8988T (cell line): ENCODE measurements at regions not wholly inside any gene's neighbourhood (a gene's known extent, or its start where the extent isn't known, plus 50 kb on each side); places are given as distances from the start of the nearest gene placed in this dataset.
"Not testable (repeated sequence)": the region's sequence is repeated elsewhere in the genome, so short reads cannot be mapped to it uniquely, and the experiment has no call there.

Source experiments
- DNase-seq: peaks from one replicate; pipeline ENCODE4 v3.0.0; 2011

DNA sequence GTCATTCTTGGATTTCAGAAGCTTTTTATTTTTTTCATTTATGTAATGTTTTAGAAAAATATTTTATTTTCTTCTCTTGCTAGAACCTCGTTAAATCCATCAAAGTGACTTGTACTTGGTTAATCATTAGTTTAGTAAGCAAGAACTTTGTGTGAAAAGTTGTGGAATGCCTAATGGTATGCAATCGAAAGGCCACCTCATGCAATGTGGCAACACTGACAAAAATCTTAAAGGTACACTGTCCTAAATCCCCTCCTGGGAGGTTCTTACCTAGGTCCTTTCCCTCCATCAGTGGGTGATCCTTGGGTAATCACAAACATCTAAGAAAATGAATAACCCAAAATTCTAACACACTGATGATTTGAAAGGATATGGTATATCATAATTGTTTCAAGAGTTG is 304.2 kb downstream of the DNAH5 start:
- DNase-seq, result no peak

DNA sequence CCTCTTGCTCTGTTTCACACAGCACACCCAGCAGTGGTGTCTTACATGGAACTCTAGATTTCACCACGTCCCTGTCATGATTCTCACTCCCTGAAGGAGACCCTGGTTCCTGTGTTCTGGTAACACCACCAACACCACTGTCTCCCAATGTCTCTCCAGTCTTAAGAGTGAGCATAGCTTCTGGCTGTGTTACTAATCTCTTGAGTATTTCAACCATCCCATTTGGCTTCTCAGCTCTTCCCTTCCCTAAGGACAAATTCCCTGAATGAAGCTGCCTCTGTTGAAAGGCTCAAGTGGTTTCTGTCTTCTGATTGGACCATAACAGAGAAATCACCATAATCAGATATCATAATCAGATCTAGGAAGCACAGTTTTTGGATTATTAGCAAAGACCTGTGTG is 311.8 kb downstream of the DNAH5 start:
- DNase-seq, result no peak

DNA sequence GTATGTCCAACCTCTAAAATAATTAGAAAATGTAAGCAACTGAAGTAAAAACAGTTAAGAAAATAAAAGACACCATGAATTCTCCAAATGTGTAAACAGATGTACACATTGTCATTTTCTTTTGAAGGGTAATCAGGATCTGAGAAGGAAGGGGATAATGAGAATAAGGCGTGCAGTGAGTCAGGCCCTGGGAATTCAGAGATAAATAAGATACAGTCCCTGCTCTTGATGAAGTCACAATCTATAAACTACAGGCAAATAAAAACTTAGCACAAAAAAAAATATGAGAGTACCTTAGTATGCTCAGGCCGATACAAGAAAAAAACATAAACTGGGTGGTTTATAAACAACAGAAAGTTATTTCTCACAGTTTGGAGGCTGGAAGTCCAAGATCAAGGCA is 315.3 kb downstream of the DNAH5 start:
- no peak for DNase-seq

DNA sequence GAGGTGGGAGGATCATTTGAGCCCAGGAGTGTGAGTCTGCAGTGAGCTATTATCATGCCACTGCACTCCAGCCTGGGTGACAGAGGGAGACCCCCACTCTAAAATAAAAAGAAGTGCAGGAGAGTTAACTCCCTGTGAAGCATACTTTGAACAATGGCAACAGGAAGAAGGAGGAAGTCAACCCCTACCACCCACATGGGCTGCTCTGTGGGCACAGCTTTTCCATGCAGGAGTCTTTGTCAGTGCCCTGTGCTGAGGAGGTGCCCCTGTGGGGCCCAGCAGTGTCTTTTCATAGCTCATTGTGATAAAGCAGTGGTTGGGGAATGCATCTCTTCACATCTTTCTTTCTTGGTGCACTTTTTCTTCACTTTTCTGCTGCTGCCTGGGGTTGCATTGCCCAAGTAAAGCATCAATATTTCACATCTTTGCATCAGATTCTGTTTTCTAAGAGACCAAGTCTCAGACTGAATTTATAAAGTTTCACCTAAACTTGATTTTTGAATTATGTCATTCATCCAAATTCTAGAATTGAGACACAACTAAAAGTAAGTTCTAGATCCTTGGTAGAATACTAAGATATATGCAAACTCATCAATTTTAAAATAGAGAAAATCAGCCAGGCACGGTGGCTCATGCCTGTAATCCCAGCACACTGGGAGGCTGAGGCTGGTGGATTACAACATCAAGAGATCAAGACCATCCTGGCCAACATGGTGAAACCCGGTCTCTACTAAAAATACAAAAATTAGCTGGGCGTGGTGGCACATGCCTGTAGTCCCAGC is 316.6 kb downstream of the DNAH5 start:
- no peak for DNase-seq

DNA sequence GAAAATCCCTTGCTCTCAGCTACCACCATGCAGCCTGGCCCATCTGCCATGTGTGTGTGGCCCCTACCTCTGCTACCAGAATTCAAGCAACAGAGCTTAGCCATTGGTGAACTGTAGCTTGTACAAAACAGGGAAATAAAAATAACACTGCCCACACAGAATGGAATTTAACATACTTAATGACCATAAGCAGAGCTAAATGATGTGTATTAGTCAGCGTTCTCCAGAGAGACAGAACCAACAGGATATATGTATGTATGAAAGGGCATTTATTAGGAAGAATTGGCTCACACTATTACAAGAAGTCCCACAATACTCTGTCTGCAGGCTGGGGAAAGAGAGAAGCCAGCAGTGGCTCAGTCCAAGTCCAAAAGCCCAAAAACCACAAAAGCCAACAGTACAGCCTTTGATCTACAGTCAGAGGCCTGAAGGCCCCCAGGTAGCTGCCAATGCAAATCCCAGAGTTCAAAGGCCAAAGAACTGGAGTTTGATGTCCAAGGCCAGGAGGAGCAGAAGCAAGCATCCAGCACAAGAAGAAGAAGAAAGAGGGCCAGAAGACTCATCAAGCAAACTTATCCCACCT is 318.8 kb downstream of the DNAH5 start:
- DNase-seq, result no peak

DNA sequence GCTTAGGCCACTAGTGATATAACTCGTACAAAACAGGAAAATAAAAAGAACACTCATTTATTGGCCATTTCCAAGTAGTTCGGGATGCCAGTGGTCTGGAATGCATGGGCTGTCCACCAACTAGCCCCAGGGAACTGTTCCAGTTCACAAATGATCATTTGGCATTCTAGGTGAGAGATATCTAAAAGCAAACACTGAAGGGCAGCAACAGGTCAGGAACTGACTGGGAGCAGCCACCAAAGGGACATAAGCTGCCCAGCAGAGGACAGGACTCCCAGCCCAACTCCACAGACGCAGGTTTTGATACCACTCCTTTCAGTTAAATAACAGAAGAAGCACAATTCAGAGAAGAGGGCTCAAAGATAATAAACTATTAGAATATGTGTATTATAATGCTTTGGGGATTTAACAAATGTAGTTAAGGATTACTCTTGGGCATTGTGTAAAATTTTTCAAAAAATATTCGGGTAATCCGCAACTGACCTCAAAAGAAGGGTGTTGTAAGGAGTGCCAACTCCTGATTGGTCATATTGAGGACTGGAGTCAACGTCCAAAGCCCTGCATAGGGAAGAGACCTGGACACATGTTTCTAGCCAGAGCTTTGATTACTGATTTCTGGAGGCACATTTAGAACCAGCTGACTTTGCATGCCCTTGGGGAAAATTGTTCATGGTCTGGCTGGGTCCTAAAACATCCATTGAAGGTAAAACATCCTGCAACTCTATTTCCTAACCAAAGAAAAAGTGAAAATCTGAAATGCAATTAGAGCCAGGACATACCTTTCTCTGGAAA is 320.0 kb downstream of the DNAH5 start:
- DNase-seq, result no peak

DNA sequence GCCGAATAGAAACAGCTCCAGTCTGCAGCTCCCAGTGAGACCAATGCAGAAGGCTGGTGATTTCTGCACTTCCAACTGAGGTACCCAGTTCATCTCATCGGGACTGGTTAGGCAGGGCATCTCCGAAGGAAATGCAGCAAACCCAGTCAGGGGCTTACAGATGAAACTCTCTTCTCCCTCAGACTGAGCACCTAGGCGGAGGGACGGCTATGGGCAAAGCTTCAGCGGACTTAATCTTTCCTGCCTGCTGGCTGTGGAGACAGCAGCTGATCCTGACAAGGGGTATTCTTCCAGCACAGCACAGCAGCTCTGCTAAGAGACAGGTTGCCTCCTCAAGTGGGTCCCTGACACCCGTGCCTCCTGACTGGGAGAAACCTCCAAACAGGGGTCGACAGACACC is 330.9 kb downstream of the DNAH5 start:
- DNase-seq, result no peak

DNA sequence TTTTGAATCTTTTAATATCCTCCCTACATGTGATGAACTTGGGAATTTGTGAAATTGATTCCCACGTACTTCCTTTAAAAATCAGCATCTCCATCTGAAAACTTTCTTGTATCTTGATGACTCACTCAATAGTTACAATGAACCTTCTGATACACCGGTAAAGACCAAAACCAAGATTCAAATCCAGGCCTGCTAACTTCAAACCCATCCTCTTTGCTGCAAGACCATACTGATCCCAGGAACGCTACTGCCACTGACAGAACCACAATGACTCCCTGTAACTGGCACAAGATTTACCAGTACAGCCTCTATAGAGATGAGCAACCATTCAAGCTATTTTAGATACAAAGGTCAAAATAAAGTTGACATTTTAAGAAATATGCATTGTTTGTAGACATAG is 332.9 kb downstream of the DNAH5 start:
- DNase-seq, result no peak

DNA sequence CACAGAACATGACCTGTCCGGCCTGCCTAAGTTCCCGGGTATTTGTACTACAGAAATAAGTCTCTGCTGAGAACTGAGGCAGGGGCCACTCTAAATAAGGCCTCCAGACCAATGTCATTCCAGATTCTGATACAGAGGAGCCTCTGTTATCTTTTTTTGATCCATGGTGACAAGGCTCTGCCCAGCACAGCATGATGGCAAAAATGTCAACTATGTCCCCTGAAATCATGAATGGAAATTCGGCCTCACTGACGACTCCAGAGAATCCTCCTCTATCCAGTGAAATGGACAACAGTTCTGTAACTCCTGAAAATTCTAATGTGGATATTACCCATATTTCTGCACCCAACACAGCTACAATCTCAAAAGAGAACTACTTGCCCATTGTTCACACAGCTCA is 335.0 kb downstream of the DNAH5 start:
- DNase-seq, result no peak

DNA sequence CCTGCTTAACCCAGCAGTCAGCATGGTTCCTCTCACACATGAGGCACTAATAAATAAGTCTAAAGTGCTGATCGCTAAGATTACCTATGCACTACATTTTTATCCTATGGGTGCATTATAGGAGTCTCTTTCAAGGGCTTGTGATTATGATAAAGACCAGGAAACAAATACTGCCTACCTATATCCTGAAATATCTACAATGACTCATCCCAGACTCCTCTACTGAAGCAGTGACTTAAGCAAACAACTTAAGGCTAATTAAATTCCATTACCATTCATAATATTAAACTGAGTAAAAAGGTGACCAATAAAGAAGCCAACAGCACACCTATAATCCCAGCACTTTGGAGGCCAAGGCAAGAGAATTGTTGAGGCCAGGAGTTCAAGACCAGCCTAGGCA is 338.4 kb downstream of the DNAH5 start:
- no peak for DNase-seq

DNA sequence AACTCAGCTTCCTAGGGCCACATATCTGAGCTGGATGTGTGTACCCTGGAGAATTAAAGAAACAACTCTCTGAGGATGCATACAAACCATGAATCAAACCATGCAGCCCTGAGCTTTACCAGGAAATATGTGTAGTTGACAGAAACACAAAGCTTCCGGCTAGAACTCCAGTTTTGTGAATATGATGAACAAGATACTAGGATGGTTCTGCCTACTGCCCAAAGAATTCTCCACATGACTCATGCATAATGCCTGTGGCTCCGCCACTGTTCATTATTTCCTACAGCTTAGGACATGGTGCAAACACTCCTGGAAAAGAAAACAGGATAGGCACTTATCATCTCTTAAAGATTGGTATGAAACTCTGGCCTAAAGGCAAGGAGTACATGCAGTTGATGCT is 343.4 kb downstream of the DNAH5 start:
- no peak for DNase-seq

DNA sequence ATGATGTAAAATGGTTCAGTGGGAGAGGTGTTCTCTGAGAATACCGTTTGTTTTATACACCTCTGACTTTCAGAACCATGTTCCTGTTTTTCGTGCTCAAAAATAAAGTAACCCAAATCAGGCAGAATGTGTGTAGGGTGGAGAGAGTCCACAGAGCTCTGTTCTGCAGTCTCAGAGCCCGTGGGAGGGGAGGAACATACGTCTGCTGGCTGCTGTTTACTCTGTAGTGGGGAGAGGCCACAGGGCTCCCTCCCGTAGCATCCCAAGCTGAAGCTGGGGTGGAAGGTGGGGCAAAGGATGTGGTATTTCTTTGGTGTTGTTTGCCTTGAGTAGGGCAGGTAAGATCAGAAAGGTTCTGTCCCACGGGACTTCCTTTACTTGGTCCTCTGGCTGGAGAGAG is 348.5 kb downstream of the DNAH5 start:
- no peak for DNase-seq

DNA sequence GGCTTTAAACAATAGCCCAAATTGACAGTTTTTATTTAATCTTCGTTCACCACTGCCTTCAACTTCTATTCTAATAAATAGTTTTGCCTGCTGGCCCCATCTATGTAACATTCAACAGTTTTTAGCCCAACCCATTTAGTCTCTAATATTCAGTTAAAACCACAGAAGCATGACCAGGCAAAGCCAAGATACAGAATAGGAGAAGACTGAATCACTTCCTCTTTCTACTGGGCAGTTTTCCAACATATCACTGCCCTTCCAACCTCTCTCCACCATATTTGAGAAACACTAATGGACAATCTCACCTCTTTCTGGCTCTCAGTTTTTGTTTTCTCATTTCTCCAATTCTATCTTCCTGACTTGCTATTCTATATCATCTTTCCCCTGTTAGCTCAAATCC is 352.9 kb downstream of the DNAH5 start:
- DNase-seq, result no peak

DNA sequence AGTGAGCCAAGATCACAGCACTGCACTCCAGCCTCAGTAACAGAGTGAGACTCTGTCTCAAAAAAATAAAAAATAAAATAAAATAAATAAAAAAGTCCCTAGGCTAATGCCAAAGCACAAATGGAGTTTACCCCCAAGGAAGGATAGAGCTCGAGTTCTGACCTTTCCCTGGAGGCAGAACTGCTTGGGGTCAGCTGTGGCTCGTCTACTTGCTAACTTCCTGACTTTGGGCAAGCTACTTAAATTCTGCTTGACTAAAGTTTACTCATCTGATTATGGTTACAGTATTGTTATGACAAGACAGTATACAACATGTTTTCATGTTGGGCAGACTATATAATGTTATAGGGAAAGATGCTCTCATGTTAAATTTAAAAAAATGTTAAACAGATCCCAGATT is 359.2 kb downstream of the DNAH5 start:
- no peak for DNase-seq

DNA sequence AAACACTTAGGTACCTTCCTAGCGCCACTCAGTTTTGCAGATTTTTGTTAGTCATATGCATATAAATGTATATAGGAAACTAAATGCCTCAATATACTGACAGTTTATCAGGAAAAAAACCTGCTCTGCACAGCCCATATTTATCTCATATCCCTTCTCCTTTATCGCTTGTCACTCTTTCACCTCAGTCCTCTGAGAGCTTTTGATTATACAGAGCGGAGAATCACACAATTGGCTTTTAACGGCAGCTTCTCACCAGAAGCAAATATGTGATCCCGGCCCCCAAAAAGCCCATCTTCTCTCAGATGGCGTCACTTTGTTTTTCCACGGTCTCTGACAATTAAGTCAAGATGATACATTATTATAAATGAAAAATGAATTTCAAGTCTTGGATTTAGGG is 362.6 kb downstream of the DNAH5 start:
- DNase-seq, result no peak

DNA sequence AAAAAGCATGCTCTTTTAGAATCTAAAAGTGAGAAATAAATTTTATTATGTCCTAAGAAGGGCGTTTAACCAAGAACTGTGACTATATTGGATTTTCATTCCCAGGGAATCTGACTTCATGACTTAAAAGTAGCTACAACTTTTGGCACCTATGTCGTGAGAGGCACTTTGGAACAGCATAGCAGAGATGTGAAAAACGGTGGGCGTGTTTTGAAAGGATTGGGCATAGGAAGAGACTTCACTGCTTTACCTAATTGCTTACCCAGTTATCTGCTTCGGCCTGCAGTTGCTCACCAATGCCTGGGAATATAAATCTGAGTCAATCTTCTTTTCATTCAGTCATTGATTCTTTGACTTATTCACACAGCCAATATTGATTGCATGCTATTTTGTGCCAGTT is 363.4 kb downstream of the DNAH5 start:
- DNase-seq, result no peak

DNA sequence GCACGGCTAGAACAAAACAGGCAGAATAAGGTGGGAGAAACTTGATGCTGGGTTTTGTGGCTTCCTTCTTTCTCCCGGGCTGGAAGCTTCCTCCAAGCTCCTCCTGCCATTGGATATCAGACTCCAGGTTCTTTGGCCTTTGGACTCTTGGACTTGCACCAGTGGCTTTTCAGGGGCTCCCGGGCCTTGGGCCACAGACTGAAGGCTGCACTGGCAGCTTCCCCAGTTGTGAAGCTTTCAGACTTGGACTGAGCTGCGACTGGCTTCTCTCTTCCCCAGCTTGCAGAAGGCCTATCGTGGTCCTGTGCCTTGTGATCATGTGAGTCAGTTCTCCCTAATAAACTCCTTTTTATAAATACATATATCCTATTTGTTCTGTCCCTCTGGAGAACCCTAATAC is 364.4 kb downstream of the DNAH5 start:
- no peak for DNase-seq

DNA sequence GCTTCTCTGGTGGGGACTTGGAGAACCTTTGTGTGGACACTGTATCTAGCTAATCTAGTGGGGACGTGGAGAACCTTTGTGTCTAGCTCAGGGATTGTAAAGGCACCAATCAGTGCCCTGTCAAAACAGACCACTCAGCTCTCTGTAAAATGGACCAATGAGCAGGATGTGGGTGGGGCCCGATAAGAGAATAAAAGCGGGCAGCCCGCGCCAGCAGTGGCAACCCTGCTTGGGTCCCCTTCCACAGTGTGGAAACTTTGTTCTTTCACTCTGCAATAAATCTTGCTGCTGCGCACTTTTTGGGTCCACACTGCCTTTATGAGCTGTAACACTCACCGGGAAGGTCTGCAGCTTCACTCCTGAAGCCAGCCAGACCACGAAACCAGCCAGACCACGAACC is 365.4 kb downstream of the DNAH5 start:
- not testable (repeated sequence) for DNase-seq

DNA sequence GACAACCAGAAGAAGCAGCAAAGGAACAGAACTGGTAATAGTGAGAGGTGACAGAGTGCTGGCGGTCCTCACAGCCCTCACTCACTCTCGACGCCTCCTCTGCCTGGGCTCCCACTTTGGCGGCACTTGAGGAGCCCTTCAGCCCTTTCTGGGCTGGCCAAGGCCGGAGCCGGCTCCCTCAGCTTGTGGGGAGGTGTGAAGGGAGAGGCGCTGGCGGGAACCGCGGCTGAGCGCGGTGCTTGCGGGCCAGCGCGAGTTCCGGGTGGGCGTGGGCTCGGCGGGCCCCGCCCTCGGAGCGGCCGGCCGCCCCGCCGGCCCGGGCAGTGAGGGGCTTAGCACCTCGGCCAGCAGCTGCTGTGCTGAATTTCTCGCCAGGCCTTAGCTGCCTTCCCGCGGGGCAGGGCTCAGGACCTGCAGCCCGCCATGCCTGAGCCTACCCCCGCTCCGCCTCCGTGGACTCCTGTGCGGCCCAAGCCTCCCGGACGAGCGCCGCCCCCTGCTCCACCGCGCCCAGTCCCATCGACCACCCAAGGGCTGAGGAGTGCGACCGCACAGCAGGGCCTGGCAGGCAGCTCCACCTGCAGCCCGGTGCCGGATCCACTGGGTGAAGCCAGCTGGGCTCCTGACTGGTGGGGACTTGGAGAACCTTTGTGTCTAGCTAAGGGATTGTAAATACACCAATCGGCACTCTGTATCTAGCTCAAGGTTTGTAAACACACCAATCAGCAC is 366.0 kb downstream of the DNAH5 start:
- not testable (repeated sequence) for DNase-seq

DNA sequence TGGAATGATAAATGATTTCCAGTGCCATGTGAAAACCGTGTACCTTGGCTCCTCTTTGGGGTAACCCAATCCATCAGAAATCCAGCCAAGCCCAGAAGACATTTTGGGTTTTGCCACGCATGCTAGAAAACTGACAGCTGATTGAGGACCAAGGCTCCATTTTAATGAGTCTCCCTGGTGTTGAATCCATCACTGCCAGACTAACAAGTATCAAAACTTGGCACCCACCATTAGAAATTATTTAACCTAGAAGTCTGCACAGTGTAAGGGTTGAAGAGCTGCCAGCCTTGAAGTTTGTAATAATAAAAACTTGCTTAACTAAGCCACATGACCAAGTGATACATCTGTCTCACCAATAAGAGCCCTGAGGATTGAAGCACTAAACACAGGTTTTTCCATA is 369.9 kb downstream of the DNAH5 start:
- no peak for DNase-seq

DNA sequence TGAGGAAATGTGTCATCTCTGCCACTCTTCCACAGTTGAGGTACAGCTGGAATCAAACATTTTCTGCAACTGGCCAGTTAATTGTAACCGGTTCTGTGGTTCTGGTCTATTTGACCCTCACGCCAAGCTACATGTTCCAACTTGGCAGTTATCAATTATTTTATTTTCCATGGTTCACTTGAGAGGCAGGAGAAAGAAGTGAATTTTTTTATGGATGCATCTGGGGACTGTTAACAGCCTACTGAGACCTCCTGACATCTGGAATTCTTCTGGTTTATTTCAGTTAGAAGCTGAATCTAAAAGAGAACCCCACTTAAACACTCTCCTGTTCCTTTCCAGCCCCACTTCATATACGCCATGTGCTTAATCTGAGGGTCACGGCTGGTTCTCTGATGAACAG is 372.3 kb downstream of the DNAH5 start:
- no peak for DNase-seq

DNA sequence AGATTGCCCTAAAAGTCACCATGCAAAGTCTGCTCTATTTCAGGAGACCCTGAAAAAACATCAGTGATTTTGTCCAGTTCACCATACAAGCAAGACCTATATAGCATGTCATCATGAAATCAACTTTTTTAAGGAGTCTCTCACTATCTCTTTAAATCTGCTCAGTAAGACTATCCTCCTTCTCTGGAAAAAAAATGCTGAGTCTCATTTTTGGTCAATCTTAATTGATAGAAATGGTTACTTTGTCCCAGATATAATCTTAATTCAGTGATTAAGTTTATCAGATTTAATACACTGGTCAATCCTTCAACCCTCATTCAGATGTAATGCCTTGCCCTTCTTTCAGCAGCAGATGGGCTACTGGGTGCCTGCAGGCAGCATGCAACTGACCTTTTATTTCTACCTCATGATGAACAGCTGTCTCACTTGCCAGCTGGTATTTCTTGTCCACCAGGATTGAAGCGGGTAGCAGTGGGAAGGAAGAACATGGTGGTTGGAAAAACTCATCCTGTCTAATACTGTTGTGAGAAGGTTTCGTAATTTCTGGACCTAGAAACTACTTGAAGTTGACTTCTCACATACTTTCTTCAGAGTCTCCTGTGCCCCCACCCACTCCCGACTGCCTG is 375.3 kb downstream of the DNAH5 start:
- DNase-seq, result no peak

DNA sequence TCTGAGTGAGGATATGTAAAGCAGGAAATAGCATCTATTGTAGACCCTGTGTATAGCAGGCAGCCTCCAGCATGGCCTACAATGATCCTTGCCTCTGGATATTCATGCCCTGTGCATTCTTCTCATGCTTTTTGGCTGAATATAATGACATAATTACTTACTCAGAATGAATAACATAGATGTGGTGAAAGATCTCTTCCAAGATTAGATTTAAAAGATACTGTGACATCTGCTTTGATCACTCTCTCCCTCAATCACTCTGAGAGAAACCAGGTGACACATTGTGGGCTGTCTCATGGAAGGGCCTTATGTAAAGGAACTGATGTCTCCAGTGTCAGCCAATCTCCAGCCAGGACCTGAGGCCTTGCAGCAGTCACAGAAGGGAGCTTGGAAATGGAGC is 376.7 kb downstream of the DNAH5 start:
- DNase-seq, result no peak
